ENCODE measurements at regions not wholly inside any gene's neighbourhood (a gene's known extent, or its start where the extent isn't known, plus 50 kb on each side); places are given as distances from the start of the nearest gene placed in this dataset.
"Not testable (repeated sequence)": the region's sequence is repeated elsewhere in the genome, so short reads cannot be mapped to it uniquely, and the experiment has no call there.

DNA sequence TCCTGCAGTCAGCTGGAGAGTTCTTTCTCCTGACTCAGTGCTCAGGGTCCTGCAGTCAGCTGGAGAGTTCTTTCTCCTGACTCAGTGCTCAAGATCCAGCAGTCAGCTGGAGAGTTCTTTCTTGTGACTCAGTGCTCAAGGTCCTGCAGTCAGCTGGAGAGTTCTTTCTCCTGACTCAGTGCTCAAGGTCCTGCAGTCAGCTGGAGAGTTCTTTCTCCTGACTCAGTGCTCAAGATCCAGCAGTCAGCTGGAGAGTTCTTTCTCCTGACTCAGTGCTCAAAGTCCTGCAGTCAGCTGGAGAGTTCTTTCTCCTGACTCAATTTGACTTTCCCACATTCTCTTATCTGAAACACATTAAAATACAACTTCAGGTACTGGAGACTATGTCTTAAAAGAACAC, 1265.9 kb downstream of the CDH8 start:
- DNase-seq; H3K27me3 ChIP-seq (ENCODE audit: control insufficient read depth in 3 of 3, insufficient read depth in 3 of 3, low read length in 3 of 3); FAIRE-seq; H3K27ac ChIP-seq (ENCODE audit: low read depth in 1 of 3, low read length in 2 of 3); H3K9me3 ChIP-seq (ENCODE audit: control insufficient read depth in 2 of 2, insufficient read depth in 1 of 2, low read depth in 1 of 2, low read length in 1 of 2); H3K4me1 ChIP-seq (ENCODE audit: control insufficient read depth in 3 of 3, insufficient read depth in 2 of 3, low read depth in 1 of 3, low read length in 2 of 3); H3K4me3 ChIP-seq (ENCODE audit: low read depth in 1 of 3, low read length in 3 of 3); H3K36me3 ChIP-seq (ENCODE audit: control insufficient read depth in 3 of 3, insufficient read depth in 2 of 3, low read depth in 1 of 3, low read length in 3 of 3): not testable (repeated sequence)

DNA sequence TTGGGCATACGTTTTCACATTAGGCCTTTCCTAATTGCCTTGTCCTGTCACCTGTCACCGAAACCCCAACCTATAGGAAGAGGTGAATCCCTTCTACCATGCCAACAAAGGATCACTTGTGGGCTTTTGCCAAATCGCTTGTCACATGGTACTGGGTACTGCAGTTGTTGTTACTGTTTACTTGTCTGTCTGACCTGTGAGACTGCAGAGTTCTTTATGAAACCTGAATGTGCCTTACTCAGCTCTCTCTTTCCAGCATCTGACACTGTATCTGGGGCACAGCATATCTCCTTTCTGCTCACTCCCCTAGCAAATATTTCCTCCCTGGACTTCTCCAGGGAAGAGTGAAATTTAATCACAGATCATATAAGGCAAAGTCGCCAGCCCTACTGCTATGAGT, 1272.4 kb downstream of the CDH8 start:
- H3K4me1 ChIP-seq (ENCODE audit: control insufficient read depth in 3 of 3, insufficient read depth in 2 of 3, low read depth in 1 of 3, low read length in 2 of 3) = no peaks in the 10 kb centered on the region
- no peak overlapping the region for H3K4me3 ChIP-seq (ENCODE audit: low read depth in 1 of 3, low read length in 3 of 3)
- H3K27ac ChIP-seq (ENCODE audit: low read depth in 1 of 3, low read length in 2 of 3) = no peak overlapping the region
- H3K9me3 ChIP-seq (ENCODE audit: control insufficient read depth in 2 of 2, insufficient read depth in 1 of 2, low read depth in 1 of 2, low read length in 1 of 2) = no peaks in the 10 kb centered on the region
- H3K36me3 ChIP-seq (ENCODE audit: control insufficient read depth in 3 of 3, insufficient read depth in 2 of 3, low read depth in 1 of 3, low read length in 3 of 3) = no peaks in the 10 kb centered on the region
- 68 to 83% (median 72%) methylated on average over 4 of the region's 4 CpGs for WGBS, 3 donors
- DNase-seq = no peak
- H3K27me3 ChIP-seq (ENCODE audit: control insufficient read depth in 3 of 3, insufficient read depth in 3 of 3, low read length in 3 of 3) = no peaks in the 10 kb centered on the region
- no peak for FAIRE-seq

DNA sequence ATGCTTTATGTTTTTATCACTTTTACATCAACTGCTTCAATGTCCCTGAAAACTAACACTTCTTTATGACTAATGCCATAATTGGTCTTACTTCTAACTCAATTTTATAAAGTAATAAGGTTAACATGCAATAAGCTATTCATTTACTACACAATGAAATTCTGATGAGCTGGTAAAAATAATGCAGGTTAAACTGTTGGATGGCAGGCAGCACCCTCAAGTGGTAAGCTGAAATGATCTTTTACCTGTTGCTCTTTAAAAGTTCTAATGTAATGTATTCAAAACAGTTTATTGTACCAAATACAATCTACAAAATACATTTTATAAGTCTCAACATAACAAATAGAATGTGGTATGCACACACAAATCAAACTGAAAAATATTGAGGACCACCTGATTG, 1280.3 kb downstream of the CDH8 start:
- no peak for DNase-seq
- no peak overlapping the region for H3K27ac ChIP-seq (ENCODE audit: low read depth in 1 of 3, low read length in 2 of 3)
- no peak for FAIRE-seq

DNA sequence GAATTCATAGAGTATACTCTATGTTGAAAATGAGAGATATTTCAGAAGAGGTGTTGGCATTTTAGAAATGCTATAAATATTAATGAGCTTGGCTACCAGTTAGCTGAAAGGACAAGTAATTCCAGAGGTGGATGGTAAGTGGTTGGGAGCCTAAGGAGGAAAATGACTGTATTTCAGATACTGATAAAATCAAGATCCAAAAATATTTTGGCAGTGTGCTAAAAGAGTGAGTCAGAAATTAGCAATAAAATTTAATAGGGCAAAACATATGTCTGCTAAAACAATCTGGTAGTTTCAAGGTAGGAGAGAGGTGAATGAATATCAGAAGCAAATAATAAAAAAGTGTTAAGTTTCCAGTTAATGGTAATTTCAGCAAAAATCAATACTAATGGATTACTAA, 1287.9 kb downstream of the CDH8 start:
- H3K4me3 ChIP-seq (ENCODE audit: low read depth in 1 of 3, low read length in 3 of 3) = no peak overlapping the region
- no peak overlapping the region for H3K27ac ChIP-seq (ENCODE audit: low read depth in 1 of 3, low read length in 2 of 3)
- no peak for DNase-seq
- H3K4me1 ChIP-seq (ENCODE audit: control insufficient read depth in 3 of 3, insufficient read depth in 2 of 3, low read depth in 1 of 3, low read length in 2 of 3) = no peaks in the 10 kb centered on the region
- FAIRE-seq = no peak
- H3K9me3 ChIP-seq (ENCODE audit: control insufficient read depth in 2 of 2, insufficient read depth in 1 of 2, low read depth in 1 of 2, low read length in 1 of 2) = peaks cover 0 to 8% of the 10 kb centered on the region in 2 donors
- H3K36me3 ChIP-seq (ENCODE audit: control insufficient read depth in 3 of 3, insufficient read depth in 2 of 3, low read depth in 1 of 3, low read length in 3 of 3) = no peaks in the 10 kb centered on the region
- no peaks in the 10 kb centered on the region for H3K27me3 ChIP-seq (ENCODE audit: control insufficient read depth in 3 of 3, insufficient read depth in 3 of 3, low read length in 3 of 3)

More for the DNA sequence above, 1280.3 kb downstream of the CDH8 start:
- H3K4me1 ChIP-seq (ENCODE audit: control insufficient read depth in 3 of 3, insufficient read depth in 2 of 3, low read depth in 1 of 3, low read length in 2 of 3) = no peaks in the 10 kb centered on the region
- H3K27me3 ChIP-seq (ENCODE audit: control insufficient read depth in 3 of 3, insufficient read depth in 3 of 3, low read length in 3 of 3) = no peaks in the 10 kb centered on the region
- H3K36me3 ChIP-seq (ENCODE audit: control insufficient read depth in 3 of 3, insufficient read depth in 2 of 3, low read depth in 1 of 3, low read length in 3 of 3) = no peaks in the 10 kb centered on the region
- peaks cover 0 to 2% of the 10 kb centered on the region in 2 donors for H3K9me3 ChIP-seq (ENCODE audit: control insufficient read depth in 2 of 2, insufficient read depth in 1 of 2, low read depth in 1 of 2, low read length in 1 of 2)
- H3K4me3 ChIP-seq (ENCODE audit: low read depth in 1 of 3, low read length in 3 of 3) = no peak overlapping the region

DNA sequence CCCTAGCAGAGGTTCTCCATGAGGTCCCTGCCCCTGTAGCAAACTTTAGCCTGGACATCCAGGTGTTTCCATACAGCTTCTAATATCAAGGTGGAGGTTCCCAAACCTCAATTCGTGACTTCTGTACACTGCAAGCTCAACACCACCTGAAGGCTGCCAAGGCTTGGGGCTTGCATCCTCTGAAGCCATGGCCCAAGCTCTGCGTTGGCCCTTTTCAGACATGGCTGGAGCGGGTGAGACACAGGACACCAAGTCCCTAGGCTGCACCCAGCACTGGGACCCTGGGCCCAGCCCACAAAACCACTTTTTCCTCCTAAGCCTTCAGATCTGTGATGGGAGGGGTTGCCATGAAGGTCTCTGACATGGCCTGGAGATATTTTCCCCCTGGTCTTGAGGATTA, 1292.0 kb downstream of the CDH8 start:
- no peaks in the 10 kb centered on the region for H3K36me3 ChIP-seq (ENCODE audit: control insufficient read depth in 3 of 3, insufficient read depth in 2 of 3, low read depth in 1 of 3, low read length in 3 of 3)
- H3K9me3 ChIP-seq (ENCODE audit: control insufficient read depth in 2 of 2, insufficient read depth in 1 of 2, low read depth in 1 of 2, low read length in 1 of 2) = peaks cover 0 to 6% of the 10 kb centered on the region in 2 donors
- no peak overlapping the region for H3K4me3 ChIP-seq (ENCODE audit: low read depth in 1 of 3, low read length in 3 of 3)
- FAIRE-seq (no peak), DNase-seq (no peak)
- WGBS, 3 donors = 79 to 84% (median 83%) methylated on average over 3 of the region's 3 CpGs
- H3K27me3 ChIP-seq (ENCODE audit: control insufficient read depth in 3 of 3, insufficient read depth in 3 of 3, low read length in 3 of 3) = no peaks in the 10 kb centered on the region
- H3K27ac ChIP-seq (ENCODE audit: low read depth in 1 of 3, low read length in 2 of 3) = no peak overlapping the region
- H3K4me1 ChIP-seq (ENCODE audit: control insufficient read depth in 3 of 3, insufficient read depth in 2 of 3, low read depth in 1 of 3, low read length in 2 of 3) = no peaks in the 10 kb centered on the region

DNA sequence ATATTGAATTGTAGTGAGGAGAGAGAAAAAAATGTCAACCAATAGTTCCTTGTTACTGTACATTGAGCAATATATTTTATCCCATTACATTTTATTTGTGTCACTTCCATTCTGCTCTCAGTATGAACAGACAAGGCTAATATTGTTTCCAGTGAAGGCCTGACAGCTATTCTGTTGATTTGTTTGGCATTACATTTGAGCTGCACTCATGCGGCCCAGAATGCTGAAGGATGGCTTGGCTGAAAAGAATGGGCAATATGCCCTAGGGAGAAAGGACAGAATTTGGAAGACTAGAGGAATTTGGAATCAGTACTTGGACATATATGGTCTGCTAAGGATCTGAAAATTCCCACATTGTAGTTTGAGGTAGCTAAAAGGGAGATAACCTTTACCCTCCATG, 1294.4 kb downstream of the CDH8 start:
- Histone ChIP-seq H3K36me3 (ENCODE audit: control insufficient read depth in 3 of 3, insufficient read depth in 2 of 3, low read depth in 1 of 3, low read length in 3 of 3) (no peaks in the 10 kb centered on the region), H3K27me3 (ENCODE audit: control insufficient read depth in 3 of 3, insufficient read depth in 3 of 3, low read length in 3 of 3) (no peaks in the 10 kb centered on the region), H3K4me1 (ENCODE audit: control insufficient read depth in 3 of 3, insufficient read depth in 2 of 3, low read depth in 1 of 3, low read length in 2 of 3) (no peaks in the 10 kb centered on the region), H3K27ac (ENCODE audit: low read depth in 1 of 3, low read length in 2 of 3) (no peak overlapping the region), H3K4me3 (ENCODE audit: low read depth in 1 of 3, low read length in 3 of 3) (no peak overlapping the region), H3K9me3 (ENCODE audit: control insufficient read depth in 2 of 2, insufficient read depth in 1 of 2, low read depth in 1 of 2, low read length in 1 of 2) (peaks cover 0 to 6% of the 10 kb centered on the region in 2 donors)
- DNase-seq (no peak), FAIRE-seq (no peak)
- WGBS, 3 donors = 83 to 96% (median 89%) methylated on average over 1 of the region's 1 CpG

DNA sequence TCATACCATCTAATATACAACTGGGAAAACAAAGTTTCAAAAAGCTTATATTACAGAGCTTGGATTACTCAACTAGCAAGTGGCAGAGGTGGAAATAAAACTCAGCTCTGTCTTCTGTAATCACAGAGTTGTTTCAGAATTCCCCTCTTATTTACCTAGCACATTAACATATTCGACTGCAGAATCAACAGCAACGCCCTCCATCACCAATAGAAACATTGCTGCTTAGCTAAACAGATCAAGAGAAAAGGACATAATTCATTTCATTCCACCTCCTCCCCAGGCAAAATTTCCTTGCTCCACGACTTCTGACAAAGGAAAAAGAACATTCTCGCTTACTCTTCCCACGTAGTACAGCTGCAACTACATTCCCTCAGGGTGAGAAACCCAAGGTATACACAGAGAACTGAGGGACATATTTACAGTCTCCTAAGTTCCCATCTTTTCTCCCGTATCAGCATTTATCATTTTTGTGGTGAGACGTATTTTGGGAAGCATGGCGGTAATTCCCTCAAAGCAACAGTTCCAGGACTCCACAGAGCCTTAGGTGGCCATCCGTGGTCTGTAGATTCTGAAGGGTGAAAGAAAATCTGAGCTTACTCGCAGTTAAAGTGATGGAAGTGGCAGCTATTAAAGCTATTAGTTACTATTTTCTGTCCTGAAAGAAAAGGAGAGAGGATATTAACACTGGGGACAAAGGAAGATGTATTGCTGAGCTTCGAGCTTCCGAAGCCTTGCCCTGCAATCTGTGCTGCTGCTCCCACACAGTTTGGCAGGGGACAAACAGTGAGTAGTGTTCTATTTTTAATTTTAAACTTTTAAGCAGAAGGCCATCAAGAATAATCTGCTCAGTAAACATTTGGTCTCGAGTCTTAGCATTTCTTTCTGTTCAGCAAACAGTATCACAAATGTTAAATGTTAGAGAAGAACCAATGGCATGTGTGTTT, 1296.2 kb downstream of the CDH8 start:
- Histone ChIP-seq H3K9me3 (ENCODE audit: control insufficient read depth in 2 of 2, insufficient read depth in 1 of 2, low read depth in 1 of 2, low read length in 1 of 2) (peaks cover 0 to 6% of the 10 kb centered on the region in 2 donors), H3K4me1 (ENCODE audit: control insufficient read depth in 3 of 3, insufficient read depth in 2 of 3, low read depth in 1 of 3, low read length in 2 of 3) (no peaks in the 10 kb centered on the region), H3K27me3 (ENCODE audit: control insufficient read depth in 3 of 3, insufficient read depth in 3 of 3, low read length in 3 of 3) (no peaks in the 10 kb centered on the region), H3K4me3 (ENCODE audit: low read depth in 1 of 3, low read length in 3 of 3) (no peak overlapping the region), H3K36me3 (ENCODE audit: control insufficient read depth in 3 of 3, insufficient read depth in 2 of 3, low read depth in 1 of 3, low read length in 3 of 3) (no peaks in the 10 kb centered on the region), H3K27ac (ENCODE audit: low read depth in 1 of 3, low read length in 2 of 3) (no peak overlapping the region)
- no peak for DNase-seq
- 57 to 62% (median 61%) methylated on average over 13 of the region's 13 CpGs for WGBS, 3 donors
- no peak for FAIRE-seq

DNA sequence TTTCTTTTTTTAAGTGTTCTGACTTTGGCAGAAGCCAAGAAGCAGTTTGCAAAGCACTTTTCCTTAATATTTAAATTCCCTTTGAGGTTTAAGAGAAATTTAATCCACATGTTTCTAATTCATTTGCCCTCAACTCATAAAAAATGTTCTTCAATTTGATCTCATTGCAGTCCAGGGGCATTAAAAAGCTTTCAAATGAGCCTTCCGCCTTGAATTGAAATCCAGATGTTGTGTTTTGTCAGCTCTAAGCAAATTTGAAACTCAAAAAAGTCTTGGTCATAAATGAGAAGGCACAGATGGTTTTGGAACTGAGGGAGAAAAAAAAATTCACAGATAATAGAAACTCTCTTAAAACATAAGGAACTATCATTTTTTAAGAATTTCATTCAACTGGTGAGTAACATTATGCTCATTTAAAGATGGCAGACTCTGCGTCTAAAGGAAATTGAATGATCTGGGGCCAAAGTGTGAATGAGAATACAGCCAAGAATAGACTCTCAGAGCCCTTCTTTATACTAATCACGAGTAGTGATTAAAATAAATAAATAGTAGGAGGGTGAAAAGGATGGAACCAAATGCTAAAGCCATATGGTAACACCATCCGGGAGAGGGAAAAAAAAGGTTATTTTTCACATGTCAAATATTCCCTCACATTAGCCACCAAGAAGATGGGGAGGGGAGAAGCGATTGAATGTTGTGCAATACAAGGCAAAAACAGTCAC, 1304.7 kb downstream of the CDH8 start:
- no peaks in the 10 kb centered on the region for H3K9me3 ChIP-seq (ENCODE audit: control insufficient read depth in 2 of 2, insufficient read depth in 1 of 2, low read depth in 1 of 2, low read length in 1 of 2)
- 53 to 60% (median 58%) methylated on average over 5 of the region's 5 CpGs for WGBS, 3 donors

More for the DNA sequence above, 1304.7 kb downstream of the CDH8 start:
- H3K27me3 ChIP-seq (ENCODE audit: control insufficient read depth in 3 of 3, insufficient read depth in 3 of 3, low read length in 3 of 3) = no peaks in the 10 kb centered on the region
- no peak for DNase-seq
- H3K4me1 ChIP-seq (ENCODE audit: control insufficient read depth in 3 of 3, insufficient read depth in 2 of 3, low read depth in 1 of 3, low read length in 2 of 3) = no peaks in the 10 kb centered on the region
- H3K27ac ChIP-seq (ENCODE audit: low read depth in 1 of 3, low read length in 2 of 3) = no peak overlapping the region
- FAIRE-seq = no peak
- no peaks in the 10 kb centered on the region for H3K36me3 ChIP-seq (ENCODE audit: control insufficient read depth in 3 of 3, insufficient read depth in 2 of 3, low read depth in 1 of 3, low read length in 3 of 3)
- no peak overlapping the region for H3K4me3 ChIP-seq (ENCODE audit: low read depth in 1 of 3, low read length in 3 of 3)

Measured in small intestine (tissue), 7 donors.